Sigmoid colon (tissue), 4 donors: ENCODE measurements at regions not wholly inside any gene's neighbourhood (a gene's known extent, or its start where the extent isn't known, plus 50 kb on each side); places are given as distances from the start of the nearest gene placed in this dataset.

Source experiments
- EP300 ChIP-seq, 4 donors: sonication (generic); formaldehyde crosslinking; IDR thresholded peaks; one replicate each; pipeline ENCODE4 v1.6.1; 2017; ENCODE audit warnings: antibody characterized with exemption in 4 of 4
- POLR2A ChIP-seq, 2 donors: fragments of 450-650 bp; IDR thresholded peaks; one replicate each; pipeline ENCODE4 v1.6.1; 2016; ENCODE audit warnings: antibody characterized with exemption in 2 of 2, mild to moderate bottlenecking in 2 of 2, moderate library complexity in 2 of 2
- POLR2AphosphoS5 ChIP-seq, 4 donors: sonication (generic); formaldehyde crosslinking; IDR thresholded peaks; one replicate each; pipeline ENCODE4 v1.6.1; 2017; ENCODE audit warnings: antibody characterized with exemption in 4 of 4
- TF ChIP-seq, protein P1 (sequence below), 4 experiments: fragments of 450-650 bp in 3 of 4; fragments of 200-600 bp in 1 of 4; IDR thresholded peaks; one replicate each; pipeline ENCODE4 v1.5.1; 2016 to 2019; ENCODE audit warnings: antibody characterized with exemption in 4 of 4, mild to moderate bottlenecking in 3 of 4, moderate library complexity in 2 of 4

DNA sequence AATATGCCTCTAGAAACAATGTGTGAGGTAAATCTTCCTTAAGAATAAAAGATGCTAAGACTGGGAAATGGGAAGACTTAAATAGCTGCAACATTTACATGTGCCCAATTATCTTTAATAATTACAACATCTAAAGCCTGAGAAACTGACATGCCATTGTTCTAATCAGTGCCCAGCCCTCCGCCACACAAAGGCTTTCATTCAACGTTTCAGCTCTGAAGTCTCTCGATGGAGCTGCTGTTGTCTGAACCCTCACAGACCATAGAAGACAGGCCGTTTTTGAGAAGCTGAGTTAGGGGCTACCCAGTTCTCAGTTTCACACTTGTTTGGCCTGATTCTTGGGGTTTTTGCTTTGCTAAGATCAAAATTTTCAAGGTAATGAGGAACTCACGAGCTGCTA, 315.4 kb upstream of the CHST9 start:
- TF ChIP-seq POLR2A (IDR thresholded peaks at IDR 0.05) = no peak
- TF ChIP-seq, protein P1, sequence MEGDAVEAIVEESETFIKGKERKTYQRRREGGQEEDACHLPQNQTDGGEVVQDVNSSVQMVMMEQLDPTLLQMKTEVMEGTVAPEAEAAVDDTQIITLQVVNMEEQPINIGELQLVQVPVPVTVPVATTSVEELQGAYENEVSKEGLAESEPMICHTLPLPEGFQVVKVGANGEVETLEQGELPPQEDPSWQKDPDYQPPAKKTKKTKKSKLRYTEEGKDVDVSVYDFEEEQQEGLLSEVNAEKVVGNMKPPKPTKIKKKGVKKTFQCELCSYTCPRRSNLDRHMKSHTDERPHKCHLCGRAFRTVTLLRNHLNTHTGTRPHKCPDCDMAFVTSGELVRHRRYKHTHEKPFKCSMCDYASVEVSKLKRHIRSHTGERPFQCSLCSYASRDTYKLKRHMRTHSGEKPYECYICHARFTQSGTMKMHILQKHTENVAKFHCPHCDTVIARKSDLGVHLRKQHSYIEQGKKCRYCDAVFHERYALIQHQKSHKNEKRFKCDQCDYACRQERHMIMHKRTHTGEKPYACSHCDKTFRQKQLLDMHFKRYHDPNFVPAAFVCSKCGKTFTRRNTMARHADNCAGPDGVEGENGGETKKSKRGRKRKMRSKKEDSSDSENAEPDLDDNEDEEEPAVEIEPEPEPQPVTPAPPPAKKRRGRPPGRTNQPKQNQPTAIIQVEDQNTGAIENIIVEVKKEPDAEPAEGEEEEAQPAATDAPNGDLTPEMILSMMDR (IDR thresholded peaks at IDR 0.05) = no peak
- TF ChIP-seq POLR2AphosphoS5 (IDR thresholded peaks at IDR 0.05) = no peak
- no peak for TF ChIP-seq EP300 (IDR thresholded peaks at IDR 0.05)
